PC-3 (cell line): ENCODE measurements at regions not wholly inside any gene's neighbourhood (a gene's known extent, or its start where the extent isn't known, plus 50 kb on each side); places are given as distances from the start of the nearest gene placed in this dataset.

ENCODE experiments used
- EZH2phosphoT487 ChIP-seq: fragments of 300-600 bp; sonication (generic); IDR thresholded peaks from 2 replicates; pipeline ENCODE4 v1.6.1; 2018; ENCODE audit warnings: mild to moderate bottlenecking, antibody characterized with exemption, low read length, borderline replicate concordance
- TF ChIP-seq, protein P1 (sequence below): fragments of 300-600 bp; sonication (generic); conservative IDR thresholded peaks from 2 replicates; pipeline ENCODE4 v1.5.1; 2017; ENCODE audit warnings: antibody characterized with exemption, low read depth, mild to moderate bottlenecking, low read length

DNA sequence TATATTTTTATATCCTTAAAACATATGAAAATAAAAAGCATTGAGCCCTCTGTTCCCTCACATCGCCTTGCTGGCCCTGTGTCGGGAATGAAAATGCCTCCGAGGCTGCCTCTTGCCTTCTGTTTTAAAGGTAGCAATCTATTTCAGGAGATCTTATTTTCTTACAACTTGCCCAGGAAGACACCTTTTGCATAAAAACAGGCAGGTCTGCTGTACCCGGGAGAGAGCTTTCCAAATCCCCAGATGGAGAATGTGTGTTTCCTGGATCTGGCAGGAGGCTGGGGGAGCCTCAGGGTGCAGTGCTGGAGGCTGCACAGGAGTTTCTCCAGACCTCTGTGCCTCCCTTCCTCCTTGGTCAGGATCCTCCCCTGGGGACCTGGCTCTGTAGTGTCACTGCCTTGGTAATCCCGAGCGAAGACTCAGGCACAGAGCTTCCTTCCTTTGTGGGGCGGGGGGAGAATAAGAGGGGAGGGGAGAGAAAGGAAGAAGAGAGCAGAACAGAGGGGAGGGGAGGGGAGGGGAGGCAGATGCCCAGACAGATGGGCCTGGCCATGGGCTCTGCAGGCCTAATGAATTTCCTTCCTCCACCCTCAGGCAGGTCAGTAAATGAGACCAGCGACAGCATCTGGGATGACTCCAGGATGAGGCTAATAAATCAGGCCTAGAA, 104.0 kb upstream of the BOD1 start:
- TF ChIP-seq, protein P1, sequence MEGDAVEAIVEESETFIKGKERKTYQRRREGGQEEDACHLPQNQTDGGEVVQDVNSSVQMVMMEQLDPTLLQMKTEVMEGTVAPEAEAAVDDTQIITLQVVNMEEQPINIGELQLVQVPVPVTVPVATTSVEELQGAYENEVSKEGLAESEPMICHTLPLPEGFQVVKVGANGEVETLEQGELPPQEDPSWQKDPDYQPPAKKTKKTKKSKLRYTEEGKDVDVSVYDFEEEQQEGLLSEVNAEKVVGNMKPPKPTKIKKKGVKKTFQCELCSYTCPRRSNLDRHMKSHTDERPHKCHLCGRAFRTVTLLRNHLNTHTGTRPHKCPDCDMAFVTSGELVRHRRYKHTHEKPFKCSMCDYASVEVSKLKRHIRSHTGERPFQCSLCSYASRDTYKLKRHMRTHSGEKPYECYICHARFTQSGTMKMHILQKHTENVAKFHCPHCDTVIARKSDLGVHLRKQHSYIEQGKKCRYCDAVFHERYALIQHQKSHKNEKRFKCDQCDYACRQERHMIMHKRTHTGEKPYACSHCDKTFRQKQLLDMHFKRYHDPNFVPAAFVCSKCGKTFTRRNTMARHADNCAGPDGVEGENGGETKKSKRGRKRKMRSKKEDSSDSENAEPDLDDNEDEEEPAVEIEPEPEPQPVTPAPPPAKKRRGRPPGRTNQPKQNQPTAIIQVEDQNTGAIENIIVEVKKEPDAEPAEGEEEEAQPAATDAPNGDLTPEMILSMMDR, result no peak
- TF ChIP-seq EZH2phosphoT487, result no peak
